Gastrocnemius medialis (tissue), 4 donors: ENCODE measurements at regions not wholly inside any gene's neighbourhood (a gene's known extent, or its start where the extent isn't known, plus 50 kb on each side); places are given as distances from the start of the nearest gene placed in this dataset.

Experiments used
- ATAC-seq, 2 donors: fragments of 150-250 bp; one replicate each; pipeline ENCODE4 v1.9.1; 2016
- DNase-seq, 2 donors: peaks; one replicate each; pipeline ENCODE4 v3.0.0-alpha.2; 2019
- H3K27ac ChIP-seq, 4 donors: fragments of 200-600 bp; sonication (generic); 1 replicate in 1 of 4; 2 replicates in 3 of 4; pipeline ENCODE4 v1.5.1; 2016 to 2018; ENCODE audit warnings: mild to moderate bottlenecking in 2 of 4, moderate library complexity in 1 of 4
- H3K27me3 ChIP-seq, 3 donors: fragments of 200-600 bp; sonication (generic) in 2 of 3; 1 replicate in 1 of 3; 2 replicates in 2 of 3; pipeline versions ENCODE4 v1.5.1 to v1.6.0; 2016 to 2019; ENCODE audit warnings: mild to moderate bottlenecking in 1 of 3, moderate library complexity in 1 of 3
- H3K36me3 ChIP-seq, 2 donors: fragments of 200-600 bp; sonication (generic) in 1 of 2; one replicate each; pipeline ENCODE4 v1.5.1; 2017 to 2018
- H3K4me1 ChIP-seq, 2 donors: fragments of 200-600 bp; sonication (generic) in 1 of 2; one replicate each; pipeline ENCODE4 v1.5.1; 2016 to 2017; ENCODE audit warnings: mild to moderate bottlenecking in 2 of 2
- H3K4me3 ChIP-seq, 4 donors: fragments of 200-600 bp; sonication (generic) in 3 of 4; 1 replicate in 1 of 4; 2 replicates in 3 of 4; pipeline ENCODE4 v1.5.1; 2016 to 2019; ENCODE audit warnings: mild to moderate bottlenecking in 2 of 4
- H3K9me3 ChIP-seq, 3 donors: fragments of 200-600 bp; sonication (generic) in 2 of 3; 1 replicate in 1 of 3; 2 replicates in 2 of 3; pipeline ENCODE4 v1.5.1; 2016 to 2019
- POLR2A ChIP-seq, 2 donors: fragments of 450-650 bp; IDR thresholded peaks; one replicate each; pipeline ENCODE4 v1.6.1; 2017; ENCODE audit warnings: antibody characterized with exemption in 2 of 2, mild to moderate bottlenecking in 2 of 2, moderate library complexity in 2 of 2
- in situ Hi-C, 4 donors: fragments of 200-750 bp; cut with MboI; loops; one replicate each; pipeline versions ENCODE4 v1.15.0 to v1.8.0; 2017; ENCODE audit warnings: low sequenced_read_pairs in 4 of 4
- intact Hi-C: fragments of 100-400 bp; cut with DNase I; formaldehyde crosslinking; loops from one replicate; pipeline ENCODE4 v1.15.1; 2023; ENCODE audit warnings: low total_unique reads
- TF ChIP-seq, protein P1 (sequence below), 5 experiments: fragments of 450-650 bp in 3 of 5; fragments of 200-600 bp in 2 of 5; sonication (generic) in 2 of 5; IDR thresholded peaks in 4 of 5; conservative IDR thresholded peaks in 1 of 5; 1 replicate in 4 of 5; 2 replicates in 1 of 5; pipeline ENCODE4 v1.5.1; 2016 to 2019; ENCODE audit warnings: antibody characterized with exemption in 5 of 5, mild to moderate bottlenecking in 3 of 5, moderate library complexity in 3 of 5

DNA sequence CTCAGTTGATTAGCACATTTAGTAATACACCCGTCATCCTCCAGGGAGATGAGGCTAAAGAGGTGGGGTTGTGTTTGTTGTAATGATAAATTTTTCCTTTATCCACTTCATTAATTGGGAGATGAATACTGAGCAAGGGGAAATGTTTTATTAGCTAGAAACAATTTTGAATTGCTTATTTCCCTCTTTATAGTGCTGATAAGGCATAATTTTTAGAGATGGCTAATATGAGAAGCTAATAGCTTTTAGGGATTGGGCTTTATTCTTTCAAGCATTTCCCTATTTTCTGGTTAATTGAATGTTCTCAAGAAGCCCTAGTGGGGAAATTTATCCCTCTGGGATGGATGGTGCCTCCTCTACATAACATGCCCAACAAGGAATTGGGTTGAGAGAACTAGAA, 365.2 kb upstream of the IGFBP7 start:
- no peak for ATAC-seq
- intact Hi-C loops (no loop called here), in situ Hi-C loops (no loop called here)
- no peak for DNase-seq
- H3K27ac ChIP-seq = no peak overlapping the region
- H3K27me3 ChIP-seq = no peaks in the 10 kb centered on the region
- H3K36me3 ChIP-seq = no peaks in the 10 kb centered on the region
- no peaks in the 10 kb centered on the region for H3K4me1 ChIP-seq
- no peaks in the 10 kb centered on the region for H3K9me3 ChIP-seq
- H3K4me3 ChIP-seq = no peak overlapping the region
- no peak for TF ChIP-seq POLR2A (IDR thresholded peaks at IDR 0.05)
- TF ChIP-seq, protein P1, sequence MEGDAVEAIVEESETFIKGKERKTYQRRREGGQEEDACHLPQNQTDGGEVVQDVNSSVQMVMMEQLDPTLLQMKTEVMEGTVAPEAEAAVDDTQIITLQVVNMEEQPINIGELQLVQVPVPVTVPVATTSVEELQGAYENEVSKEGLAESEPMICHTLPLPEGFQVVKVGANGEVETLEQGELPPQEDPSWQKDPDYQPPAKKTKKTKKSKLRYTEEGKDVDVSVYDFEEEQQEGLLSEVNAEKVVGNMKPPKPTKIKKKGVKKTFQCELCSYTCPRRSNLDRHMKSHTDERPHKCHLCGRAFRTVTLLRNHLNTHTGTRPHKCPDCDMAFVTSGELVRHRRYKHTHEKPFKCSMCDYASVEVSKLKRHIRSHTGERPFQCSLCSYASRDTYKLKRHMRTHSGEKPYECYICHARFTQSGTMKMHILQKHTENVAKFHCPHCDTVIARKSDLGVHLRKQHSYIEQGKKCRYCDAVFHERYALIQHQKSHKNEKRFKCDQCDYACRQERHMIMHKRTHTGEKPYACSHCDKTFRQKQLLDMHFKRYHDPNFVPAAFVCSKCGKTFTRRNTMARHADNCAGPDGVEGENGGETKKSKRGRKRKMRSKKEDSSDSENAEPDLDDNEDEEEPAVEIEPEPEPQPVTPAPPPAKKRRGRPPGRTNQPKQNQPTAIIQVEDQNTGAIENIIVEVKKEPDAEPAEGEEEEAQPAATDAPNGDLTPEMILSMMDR (IDR thresholded peaks at IDR 0.05 in 4 of 5, conservative IDR thresholded peaks at IDR 0.05 in 1 of 5) = no peak

DNA sequence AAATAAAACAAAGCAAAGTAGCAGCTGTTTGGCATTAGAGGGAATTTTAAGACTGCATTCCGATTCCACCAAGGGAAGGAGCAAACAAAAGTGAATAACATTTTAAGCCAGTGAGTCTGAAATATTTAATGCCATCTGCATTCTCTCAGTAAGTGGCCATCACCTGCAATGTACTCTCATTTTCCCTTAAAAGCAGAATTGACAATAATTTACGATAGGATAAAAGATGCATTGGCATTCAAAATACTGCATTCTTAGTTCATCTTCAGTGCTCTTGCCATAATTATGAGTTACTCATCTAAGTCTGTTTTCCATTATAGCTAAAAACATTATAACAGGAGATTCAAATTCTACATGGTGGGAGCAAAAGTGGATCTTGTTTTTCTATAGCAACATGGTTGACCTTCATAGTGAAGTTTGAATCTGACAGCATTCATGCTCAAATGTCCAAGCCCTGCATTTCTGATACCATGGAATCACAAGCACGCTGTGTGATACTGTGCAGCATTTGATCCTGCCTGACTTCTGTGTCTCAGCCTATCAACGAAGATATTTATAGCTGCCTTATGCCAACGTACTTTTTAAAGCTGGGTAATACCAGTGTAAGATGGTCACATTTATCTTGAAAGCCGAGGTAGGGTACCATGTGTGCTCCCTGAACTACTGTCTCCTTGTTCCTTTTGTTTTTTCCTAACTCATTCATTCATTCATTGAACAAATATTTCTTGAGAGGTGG, 355.3 kb upstream of the IGFBP7 start:
- TF ChIP-seq, protein P1 (IDR thresholded peaks at IDR 0.05 in 4 of 5, conservative IDR thresholded peaks at IDR 0.05 in 1 of 5) = no peak
- TF ChIP-seq POLR2A (IDR thresholded peaks at IDR 0.05) = no peak
- intact Hi-C loops = no loop called here
- in situ Hi-C loops = no loop called here
- H3K36me3 ChIP-seq = no peaks in the 10 kb centered on the region
- no peak overlapping the region for H3K4me3 ChIP-seq
- H3K9me3 ChIP-seq = no peaks in the 10 kb centered on the region
- no peak for DNase-seq
- no peaks in the 10 kb centered on the region for H3K4me1 ChIP-seq
- no peak for ATAC-seq
- no peaks in the 10 kb centered on the region for H3K27me3 ChIP-seq
- H3K27ac ChIP-seq = no peak overlapping the region

DNA sequence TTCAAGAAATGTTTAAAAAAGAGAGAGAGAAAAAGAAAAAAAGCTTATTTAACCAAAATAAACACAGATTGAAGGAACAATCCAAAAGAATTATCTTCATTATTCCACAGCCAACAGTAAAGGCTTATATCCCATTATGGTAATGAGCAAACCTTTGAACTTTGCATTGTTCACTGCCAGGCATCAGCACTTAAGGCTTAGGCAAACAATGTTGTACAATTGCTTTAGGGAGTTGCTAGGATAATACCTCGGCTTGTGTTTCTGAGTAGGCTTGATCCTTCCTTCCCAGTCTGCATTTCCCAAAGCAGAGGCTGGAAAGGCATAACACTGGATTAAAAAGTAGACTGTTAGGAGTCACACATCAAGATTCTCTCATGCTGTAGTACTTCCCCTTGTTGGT, 352.7 kb upstream of the IGFBP7 start:
- TF ChIP-seq, protein P1 (IDR thresholded peaks at IDR 0.05 in 4 of 5, conservative IDR thresholded peaks at IDR 0.05 in 1 of 5) = no peak
- no peak for ATAC-seq
- H3K27me3 ChIP-seq = no peaks in the 10 kb centered on the region
- no peak for DNase-seq
- H3K4me1 ChIP-seq = no peaks in the 10 kb centered on the region
- H3K9me3 ChIP-seq = no peaks in the 10 kb centered on the region
- intact Hi-C loops = no loop called here
- in situ Hi-C loops = no loop called here
- no peaks in the 10 kb centered on the region for H3K36me3 ChIP-seq
- H3K4me3 ChIP-seq = no peak overlapping the region
- no peak overlapping the region for H3K27ac ChIP-seq

DNA sequence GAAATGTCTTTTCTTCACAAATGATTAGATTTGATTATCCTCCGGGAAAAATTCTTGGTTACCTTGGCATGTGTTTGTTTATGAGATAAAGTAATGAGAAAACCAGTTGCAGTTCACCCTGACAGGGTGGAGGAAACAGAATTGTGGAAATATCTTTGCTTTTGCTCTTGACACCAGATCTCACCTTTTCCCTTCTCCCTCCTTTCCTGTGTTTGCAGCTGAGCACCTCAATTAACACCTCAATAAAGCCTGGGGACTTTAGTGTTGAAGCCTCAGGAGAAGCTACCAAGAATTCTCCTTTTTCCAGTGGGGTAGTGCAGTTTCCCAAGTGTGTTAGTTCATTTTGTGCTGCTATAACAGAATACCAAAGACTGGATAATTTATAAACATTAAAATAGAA, 350.8 kb upstream of the IGFBP7 start:
- H3K9me3 ChIP-seq = no peaks in the 10 kb centered on the region
- H3K27ac ChIP-seq = no peak overlapping the region
- no peaks in the 10 kb centered on the region for H3K36me3 ChIP-seq
- in situ Hi-C loops = no loop called here
- H3K27me3 ChIP-seq = no peaks in the 10 kb centered on the region
- TF ChIP-seq POLR2A (IDR thresholded peaks at IDR 0.05) = no peak
- TF ChIP-seq, protein P1 (IDR thresholded peaks at IDR 0.05 in 4 of 5, conservative IDR thresholded peaks at IDR 0.05 in 1 of 5) = no peak
- no peaks in the 10 kb centered on the region for H3K4me1 ChIP-seq
- intact Hi-C loops = no loop called here
- ATAC-seq = no peak
- no peak overlapping the region for H3K4me3 ChIP-seq
- DNase-seq = no peak

DNA sequence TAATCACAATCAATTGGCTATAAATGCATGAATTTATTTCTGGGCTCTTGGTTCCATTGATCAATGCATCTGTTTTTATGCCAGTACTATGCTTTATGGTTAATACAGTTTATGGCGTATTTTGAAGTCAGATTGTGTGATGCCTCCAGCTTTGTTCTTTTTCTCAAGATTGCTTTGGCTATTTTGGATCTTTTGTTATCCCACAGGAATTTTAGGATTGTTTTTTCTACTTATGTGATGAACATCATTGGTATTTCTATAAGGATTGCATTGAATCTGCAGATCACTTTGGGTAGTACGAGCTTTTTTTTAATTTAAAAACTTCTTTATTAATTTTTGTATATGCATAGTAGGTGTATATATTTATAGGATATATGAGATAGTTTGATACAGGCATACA, 338.7 kb upstream of the IGFBP7 start:
- intact Hi-C loops = no loop called here
- in situ Hi-C loops = no loop called here

More for the DNA sequence above, 338.7 kb upstream of the IGFBP7 start:
- DNase-seq = no peak
- H3K27me3 ChIP-seq = no peaks in the 10 kb centered on the region
- no peak overlapping the region for H3K27ac ChIP-seq
- H3K4me1 ChIP-seq = no peaks in the 10 kb centered on the region
- no peak overlapping the region for H3K4me3 ChIP-seq
- H3K36me3 ChIP-seq = no peaks in the 10 kb centered on the region
- TF ChIP-seq, protein P1 (IDR thresholded peaks at IDR 0.05 in 4 of 5, conservative IDR thresholded peaks at IDR 0.05 in 1 of 5) = no peak
- no peak for TF ChIP-seq POLR2A (IDR thresholded peaks at IDR 0.05)
- no peak for ATAC-seq
- peaks cover 0 to 8% (median 0%) of the 10 kb centered on the region in 3 donors for H3K9me3 ChIP-seq
